ENCODE measurements at regions not wholly inside any gene's neighbourhood (a gene's known extent, or its start where the extent isn't known, plus 50 kb on each side); places are given as distances from the start of the nearest gene placed in this dataset.

- H3K27ac ChIP-seq, result no peak overlapping the region
- DNase-seq (ENCODE audit: low read depth, low spot score), result no peak
Observed at GRCh38 chr3:72543246-72543645, 305.0 kb downstream of the SHQ1 start.

- H3K27ac ChIP-seq, result no peak overlapping the region
- DNase-seq (ENCODE audit: low read depth, low spot score), result no peak
Observed at GRCh38 chr3:72542781-72543180, 305.5 kb downstream of the SHQ1 start.

- H3K27ac ChIP-seq, result no peak overlapping the region
- DNase-seq (ENCODE audit: low read depth, low spot score), result no peak
Observed at GRCh38 chr3:72539856-72540255, 308.4 kb downstream of the SHQ1 start.

GRCh38 chr3:72538070-72538745, 310.0 kb downstream of the SHQ1 start:
- H3K27ac ChIP-seq, result no peak overlapping the region
- DNase-seq (ENCODE audit: low read depth, low spot score), result peak; percentile 16

GRCh38 chr3:72537448-72537847, 310.8 kb downstream of the SHQ1 start:
- no peak for DNase-seq (ENCODE audit: low read depth, low spot score)
- H3K27ac ChIP-seq, result no peak overlapping the region

GRCh38 chr3:72536878-72537267, 311.4 kb downstream of the SHQ1 start:
- H3K27ac ChIP-seq, result no peak overlapping the region
- DNase-seq (ENCODE audit: low read depth, low spot score), result no peak

GRCh38 chr3:72536206-72536877, 311.9 kb downstream of the SHQ1 start:
- no peak for DNase-seq (ENCODE audit: low read depth, low spot score)
- H3K27ac ChIP-seq, result no peak overlapping the region

GRCh38 chr3:72535772-72536171, 312.5 kb downstream of the SHQ1 start:
- DNase-seq (ENCODE audit: low read depth, low spot score), result no peak
- no peak overlapping the region for H3K27ac ChIP-seq

- no peak overlapping the region for H3K27ac ChIP-seq
- DNase-seq (ENCODE audit: low read depth, low spot score), result no peak
Observed at GRCh38 chr3:72533591-72534473, 314.4 kb downstream of the SHQ1 start.

- DNase-seq (ENCODE audit: low read depth, low spot score), result no peak
- H3K27ac ChIP-seq, result no peak overlapping the region
Observed at GRCh38 chr3:72530426-72530825, 317.8 kb downstream of the SHQ1 start.

GRCh38 chr3:72529081-72529480, 319.2 kb downstream of the SHQ1 start:
- no peak overlapping the region for H3K27ac ChIP-seq
- no peak for DNase-seq (ENCODE audit: low read depth, low spot score)

- DNase-seq (ENCODE audit: low read depth, low spot score), result no peak
- H3K27ac ChIP-seq, result no peak overlapping the region
Observed at GRCh38 chr3:72523429-72524151, 324.7 kb downstream of the SHQ1 start.

GRCh38 chr3:72520690-72521308, 327.4 kb downstream of the SHQ1 start:
- peak; percentile 63 for DNase-seq (ENCODE audit: low read depth, low spot score)
- no peak overlapping the region for H3K27ac ChIP-seq

- DNase-seq (ENCODE audit: low read depth, low spot score), result no peak
- H3K27ac ChIP-seq, result no peak overlapping the region
Observed at GRCh38 chr3:72519946-72520604, 328.2 kb downstream of the SHQ1 start.

GRCh38 chr3:72517921-72518424, 330.3 kb downstream of the SHQ1 start:
- H3K27ac ChIP-seq, result no peak overlapping the region
- no peak for DNase-seq (ENCODE audit: low read depth, low spot score)

GRCh38 chr3:72517336-72517735, 330.9 kb downstream of the SHQ1 start:
- H3K27ac ChIP-seq, result no peak overlapping the region
- no peak for DNase-seq (ENCODE audit: low read depth, low spot score)

GRCh38 chr3:72516361-72516760, 331.9 kb downstream of the SHQ1 start:
- H3K27ac ChIP-seq, result no peak overlapping the region
- DNase-seq (ENCODE audit: low read depth, low spot score), result no peak

GRCh38 chr3:72515941-72516340, 332.3 kb downstream of the SHQ1 start:
- DNase-seq (ENCODE audit: low read depth, low spot score), result no peak
- no peak overlapping the region for H3K27ac ChIP-seq

GRCh38 chr3:72515281-72515680, 333.0 kb downstream of the SHQ1 start:
- DNase-seq (ENCODE audit: low read depth, low spot score), result no peak
- no peak overlapping the region for H3K27ac ChIP-seq
